PC-9 (cell line): ENCODE measurements at regions not wholly inside any gene's neighbourhood (a gene's known extent, or its start where the extent isn't known, plus 50 kb on each side); places are given as distances from the start of the nearest gene placed in this dataset.

Source experiments
- CTCF ChIP-seq: fragments of 200-600 bp; sonication (generic); conservative IDR thresholded peaks from 2 replicates; pipeline ENCODE4 v1.6.1; 2017; ENCODE audit warnings: mixed run types, antibody characterized with exemption, mild to moderate bottlenecking, moderate library complexity
- EZH2 ChIP-seq: fragments of 200-600 bp; sonication (generic); IDR thresholded peaks from 2 replicates; pipeline ENCODE4 v1.8.0; 2017; ENCODE audit warnings: antibody characterized with exemption, low read depth

- TF ChIP-seq CTCF, result no peak
- TF ChIP-seq EZH2, result no peak
These were observed 53.6 kb upstream of the RBMS3 start for GRCh38 chr3:29227307-29227706.
